B cell (primary cell): ENCODE measurements at regions not wholly inside any gene's neighbourhood (a gene's known extent, or its start where the extent isn't known, plus 50 kb on each side); places are given as distances from the start of the nearest gene placed in this dataset.

ENCODE experiments used
- ATAC-seq: fragments of 200-7000 bp; cut with Tn5 transposase; one replicate; pipeline ENCODE4 v1.10.0; 2021; ENCODE audit warnings: low read depth, mild to moderate bottlenecking, moderate number of reproducible peaks, moderate library complexity
- CTCF ChIA-PET: fragments of 350-600 bp; sonication (Branson Sonifier 250); formaldehyde crosslinking; loops from one replicate; lab custom pipeline; 2021; ENCODE audit warnings: antibody characterized with exemption, inconsistent platforms; lab: Charles Lee
- POLR2A ChIA-PET: fragments of 350-600 bp; sonication (Branson Sonifier 250); formaldehyde crosslinking; loops from one replicate; lab custom pipeline; 2021; ENCODE audit warnings: antibody characterized with exemption; lab: Charles Lee
- DNase-seq: peaks from one replicate; pipeline ENCODE4 v3.0.0; 2013
- H2AFZ ChIP-seq: 2 replicates; pipeline ENCODE4 v1.6.1; 2012; ENCODE audit warnings: mild to moderate bottlenecking, low read depth, low read length; ENCODE audit not compliant: insufficient read depth, poor library complexity, severe bottlenecking
- H3K27ac ChIP-seq, 2 donors: 1 replicate in 1 of 2; 2 replicates in 1 of 2; pipeline ENCODE4 v1.5.1; 2012 to 2013; ENCODE audit warnings: low read length in 2 of 2, mild to moderate bottlenecking in 2 of 2, moderate library complexity in 1 of 2
- H3K27me3 ChIP-seq, 4 experiments: fragments of 200-600 bp in 1 of 4; sonication (generic) in 1 of 4; replicated peaks in 1 of 4; 1 replicate in 2 of 4; 2 replicates in 2 of 4; pipeline versions ENCODE4 v1.6.1 to v1.7.0; 2013 to 2016; ENCODE audit warnings: low read length in 3 of 4, mild to moderate bottlenecking in 2 of 4, mixed read lengths in 1 of 4, moderate library complexity in 1 of 4; ENCODE audit not compliant: insufficient read depth in 4 of 4, control insufficient read depth in 3 of 4; ENCODE audit errors: control extremely low read depth in 1 of 4
- H3K36me3 ChIP-seq, 2 experiments: replicated peaks in 1 of 2; 1 replicate in 1 of 2; 2 replicates in 1 of 2; pipeline versions ENCODE4 v1.6.1 to v1.7.1; 2013; ENCODE audit warnings: low read length in 1 of 2; ENCODE audit not compliant: insufficient read depth in 2 of 2, control insufficient read depth in 1 of 2; ENCODE audit errors: control extremely low read depth in 1 of 2, extremely low read depth in 1 of 2
- H3K4me1 ChIP-seq, 2 donors: fragments of 200-600 bp in 1 of 2; sonication (generic) in 1 of 2; 1 replicate in 1 of 2; 2 replicates in 1 of 2; pipeline versions ENCODE4 v1.5.1 to v1.6.1; 2013 to 2017; ENCODE audit warnings: low read length in 2 of 2; ENCODE audit not compliant: control insufficient read depth in 2 of 2, insufficient read depth in 2 of 2
- H3K4me2 ChIP-seq: replicated peaks from 2 replicates; pipeline ENCODE3; 2012; ENCODE audit warnings: mild to moderate bottlenecking, low read depth, low read length; ENCODE audit not compliant: poor library complexity, severe bottlenecking
- H3K4me3 ChIP-seq, 5 experiments: fragments of 200-600 bp in 1 of 5; sonication (generic) in 1 of 5; 1 replicate in 3 of 5; 2 replicates in 2 of 5; pipeline versions ENCODE4 v1.5.1 to v1.7.0; 2011 to 2016; ENCODE audit warnings: low read length in 4 of 5, mild to moderate bottlenecking in 4 of 5, low read depth in 2 of 5, control low read depth in 1 of 5, moderate library complexity in 1 of 5; ENCODE audit not compliant: insufficient read depth in 1 of 5; ENCODE audit errors: control extremely low read depth in 1 of 5, extremely low read depth in 1 of 5
- H3K79me2 ChIP-seq: fragments of 200-600 bp; sonication (generic); one replicate; pipeline ENCODE4 v1.6.0; 2016; ENCODE audit warnings: low read length; ENCODE audit not compliant: control insufficient read depth, insufficient read depth
- H3K9ac ChIP-seq: fragments of 200-600 bp; sonication (generic); 2 replicates; pipeline ENCODE4 v1.6.1; 2017; ENCODE audit warnings: mild to moderate bottlenecking, low read length, moderate library complexity
- H3K9me3 ChIP-seq, 3 donors: one replicate each; pipeline versions ENCODE4 v1.6.1 to v1.7.1; 2013; ENCODE audit warnings: low read length in 2 of 3; ENCODE audit not compliant: control insufficient read depth in 2 of 3, insufficient read depth in 1 of 3; ENCODE audit errors: control extremely low read depth in 1 of 3
- H4K20me1 ChIP-seq: 2 replicates; pipeline ENCODE4 v1.6.0; 2012; ENCODE audit warnings: mild to moderate bottlenecking, low read length; ENCODE audit not compliant: insufficient read depth, control insufficient read depth, poor library complexity, severe bottlenecking
- H3K27ac Mint-ChIP-seq: one replicate; pipeline ENCODE4 v1.8.0; 2021; ENCODE audit warnings: mixed read lengths
- H3K27me3 Mint-ChIP-seq: one replicate; pipeline ENCODE4 v1.8.0; 2021; ENCODE audit warnings: mixed read lengths
- H3K4me1 Mint-ChIP-seq: one replicate; pipeline ENCODE4 v1.8.0; 2021; ENCODE audit warnings: mixed read lengths
- H3K4me3 Mint-ChIP-seq: one replicate; pipeline ENCODE4 v1.8.0; 2021; ENCODE audit warnings: mixed read lengths
- H3K9me3 Mint-ChIP-seq: one replicate; pipeline ENCODE4 v1.8.0; 2022; ENCODE audit warnings: mixed read lengths; ENCODE audit not compliant: insufficient read depth
- EZH2 ChIP-seq: IDR thresholded peaks from 2 replicates; pipeline ENCODE4 v1.6.1; 2012; ENCODE audit warnings: borderline replicate concordance, low read depth, mild to moderate bottlenecking, moderate library complexity, low read length; ENCODE audit not compliant: insufficient read depth, poor library complexity, severe bottlenecking
- WGBS: methylation state at CpG from one replicate; pipeline ENCODE4 v1.1.5; 2013; ENCODE audit warnings: missing lambda C conversion rate; ENCODE audit not compliant: insufficient coverage; 5-methylcytosine and 5-hydroxymethylcytosine counted together
- intact Hi-C: fragments of 100-400 bp; cut with micrococcal nuclease; formaldehyde crosslinking; loops from one replicate; pipeline ENCODE4 v1.10.0; 2022
- TF ChIP-seq, protein P1 (sequence below): fragments of 200-600 bp; IDR thresholded peaks from one replicate; pipeline ENCODE4 v1.8.0; 2022; ENCODE audit warnings: antibody characterized with exemption, mild to moderate bottlenecking

- no peak overlapping the region for H3K4me2 ChIP-seq
- no peak for TF ChIP-seq EZH2
- TF ChIP-seq, protein P1, sequence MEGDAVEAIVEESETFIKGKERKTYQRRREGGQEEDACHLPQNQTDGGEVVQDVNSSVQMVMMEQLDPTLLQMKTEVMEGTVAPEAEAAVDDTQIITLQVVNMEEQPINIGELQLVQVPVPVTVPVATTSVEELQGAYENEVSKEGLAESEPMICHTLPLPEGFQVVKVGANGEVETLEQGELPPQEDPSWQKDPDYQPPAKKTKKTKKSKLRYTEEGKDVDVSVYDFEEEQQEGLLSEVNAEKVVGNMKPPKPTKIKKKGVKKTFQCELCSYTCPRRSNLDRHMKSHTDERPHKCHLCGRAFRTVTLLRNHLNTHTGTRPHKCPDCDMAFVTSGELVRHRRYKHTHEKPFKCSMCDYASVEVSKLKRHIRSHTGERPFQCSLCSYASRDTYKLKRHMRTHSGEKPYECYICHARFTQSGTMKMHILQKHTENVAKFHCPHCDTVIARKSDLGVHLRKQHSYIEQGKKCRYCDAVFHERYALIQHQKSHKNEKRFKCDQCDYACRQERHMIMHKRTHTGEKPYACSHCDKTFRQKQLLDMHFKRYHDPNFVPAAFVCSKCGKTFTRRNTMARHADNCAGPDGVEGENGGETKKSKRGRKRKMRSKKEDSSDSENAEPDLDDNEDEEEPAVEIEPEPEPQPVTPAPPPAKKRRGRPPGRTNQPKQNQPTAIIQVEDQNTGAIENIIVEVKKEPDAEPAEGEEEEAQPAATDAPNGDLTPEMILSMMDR: no peak
- H2AFZ ChIP-seq: no peak overlapping the region
- H3K4me1 ChIP-seq: no peaks in the 10 kb centered on the region
- no peaks in the 10 kb centered on the region for H3K9me3 ChIP-seq
- peaks cover 0 to 9% (median 3%) of the 10 kb centered on the region in 4 experiments for H3K27me3 ChIP-seq
- no peaks in the 10 kb centered on the region for H4K20me1 ChIP-seq
- H3K27ac Mint-ChIP-seq: no peak overlapping the region
- WGBS: 87% methylated on average over 6 of the region's 9 CpGs
- H3K4me3 Mint-ChIP-seq: no peak overlapping the region
- H3K9me3 Mint-ChIP-seq: peaks cover 2% of the 10 kb centered on the region
- H3K79me2 ChIP-seq: no peaks in the 10 kb centered on the region
- no peak overlapping the region for H3K27ac ChIP-seq
- POLR2A ChIA-PET: no interaction called here
- intact Hi-C loops: no loop called here
- no peak for ATAC-seq
- H3K4me3 ChIP-seq: no peak overlapping the region
- CTCF ChIA-PET: interaction anchor here (1.2 kb wide), 1 partner anchor 14 kb away, joined by 3 read pairs; no protein-coding TSS in a partner anchor
- H3K36me3 ChIP-seq: no peaks in the 10 kb centered on the region
- no peak for DNase-seq
- H3K27me3 Mint-ChIP-seq: peaks cover 26% of the 10 kb centered on the region
- no peak overlapping the region for H3K9ac ChIP-seq
- no peaks in the 10 kb centered on the region for H3K4me1 Mint-ChIP-seq
Measured at GRCh38 chr1:38326856-38327255, 280.3 kb upstream of the POU3F1 start.

DNA sequence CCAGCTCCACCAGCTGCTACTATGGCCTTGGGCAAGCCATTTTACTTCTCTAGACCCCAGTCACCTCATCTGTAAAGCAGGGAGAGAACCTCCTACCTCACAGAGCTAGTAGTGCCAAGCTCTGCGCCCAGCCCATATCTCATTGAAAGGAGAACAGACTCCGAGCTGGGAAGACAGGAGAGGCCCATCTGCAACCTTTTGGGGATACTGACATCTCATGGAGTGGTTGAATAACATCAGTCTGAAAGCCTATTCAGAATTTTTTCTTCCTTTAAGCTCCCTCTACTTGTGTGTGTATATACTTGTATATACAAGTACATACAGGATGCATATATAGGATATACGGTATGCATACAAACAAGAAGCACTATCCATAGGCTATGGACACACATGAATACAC is 279.5 kb upstream of the POU3F1 start:
- peaks cover 26% of the 10 kb centered on the region for H3K27me3 Mint-ChIP-seq
- H3K9me3 Mint-ChIP-seq: peaks cover 2% of the 10 kb centered on the region
- Histone ChIP-seq H3K27ac (no peak overlapping the region), H3K4me1 (no peaks in the 10 kb centered on the region), H2AFZ (no peak overlapping the region), H3K27me3 (peaks cover 0 to 9% (median 3%) of the 10 kb centered on the region in 4 experiments), H3K4me3 (no peak overlapping the region), H3K9ac (no peak overlapping the region), H3K9me3 (no peaks in the 10 kb centered on the region), H3K4me2 (no peak overlapping the region), H3K79me2 (no peaks in the 10 kb centered on the region), H3K36me3 (no peaks in the 10 kb centered on the region), H4K20me1 (no peaks in the 10 kb centered on the region)
- WGBS: 100% methylated on average over 1 of the region's 3 CpGs
- ATAC-seq (no peak), DNase-seq (no peak)
- CTCF ChIA-PET: interaction anchor here (1.2 kb wide), 1 partner anchor 13 kb away, joined by 3 read pairs; no protein-coding TSS in a partner anchor
- H3K4me1 Mint-ChIP-seq: no peaks in the 10 kb centered on the region
- no peak overlapping the region for H3K27ac Mint-ChIP-seq
- H3K4me3 Mint-ChIP-seq: no peak overlapping the region
- TF ChIP-seq, protein P1: no peak
- no peak for TF ChIP-seq EZH2
- POLR2A ChIA-PET: no interaction called here
- intact Hi-C loops: no loop called here
